PC-3 (cell line): ENCODE measurements at regions not wholly inside any gene's neighbourhood (a gene's known extent, or its start where the extent isn't known, plus 50 kb on each side); places are given as distances from the start of the nearest gene placed in this dataset.
A peak's percentile ranks its signal among the peaks of the same experiment; 100 is the strongest.

Source experiments
- ATAC-seq: fragments of 200-7000 bp; cut with Tn5 transposase; 2 replicates; pipeline ENCODE4 v1.9.1; 2020; ENCODE audit warnings: mild to moderate bottlenecking, moderate library complexity
- BruUV-seq: library from RNA; stranded (reverse); fragments of 400-500 nt; replicated peaks from 2 replicates; lab custom pipeline; 2021; lab: Mats Ljungman, UMichigan
- CTCF ChIA-PET: fragments of 300-600 bp; sonication (Branson Sonifier 250); formaldehyde crosslinking; loops from one replicate; lab custom pipeline; 2022; ENCODE audit warnings: antibody characterized with exemption; lab: Charles Lee
- POLR2A ChIA-PET: fragments of 300-600 bp; sonication (Branson Sonifier 250); formaldehyde crosslinking; loops from one replicate; lab custom pipeline; 2022; ENCODE audit warnings: antibody characterized with exemption; ENCODE audit not compliant: unreplicated experiment; lab: Charles Lee
- DNase-seq: peaks from one replicate; pipeline ENCODE4 v3.0.0-alpha.2; 2015
- H2AFZ ChIP-seq: fragments of 300-600 bp; sonication (generic); 2 replicates; pipeline ENCODE4 v1.6.0; 2016; ENCODE audit warnings: antibody characterized with exemption, low read length
- H3F3A ChIP-seq: fragments of 300-600 bp; sonication (generic); one replicate; pipeline ENCODE4 v1.6.0; 2017; ENCODE audit warnings: antibody characterized with exemption, low read length, control low read depth, mild to moderate bottlenecking; ENCODE audit not compliant: unreplicated experiment
- H3K27ac ChIP-seq: fragments of 300-600 bp; sonication (generic); 2 replicates; pipeline ENCODE4 v1.5.1; 2016; ENCODE audit warnings: mild to moderate bottlenecking, low read length
- H3K27me3 ChIP-seq: fragments of 300-600 bp; sonication (generic); 2 replicates; pipeline ENCODE4 v1.6.1; 2016; ENCODE audit warnings: low read length, mixed read lengths
- H3K36me3 ChIP-seq: fragments of 300-600 bp; sonication (generic); 2 replicates; pipeline ENCODE4 v1.6.1; 2016; ENCODE audit warnings: low read depth, mixed run types, low read length, mixed read lengths
- H3K4me1 ChIP-seq: fragments of 300-600 bp; sonication (generic); 2 replicates; pipeline ENCODE4 v1.5.1; 2016; ENCODE audit warnings: low read length; ENCODE audit not compliant: insufficient read depth
- H3K4me2 ChIP-seq: fragments of 300-600 bp; sonication (generic); 2 replicates; pipeline ENCODE4 v1.6.0; 2016; ENCODE audit warnings: low read length
- H3K4me3 ChIP-seq: fragments of 300-600 bp; sonication (generic); 2 replicates; pipeline ENCODE4 v1.5.1; 2016; ENCODE audit warnings: mild to moderate bottlenecking, low read length, mixed read lengths
- H3K79me2 ChIP-seq: fragments of 300-600 bp; sonication (generic); 2 replicates; pipeline ENCODE4 v1.6.1; 2017; ENCODE audit warnings: low read length, mixed read lengths
- H3K9ac ChIP-seq: fragments of 300-600 bp; sonication (generic); 2 replicates; pipeline ENCODE4 v1.6.0; 2016; ENCODE audit warnings: mild to moderate bottlenecking, low read length
- H3K9me2 ChIP-seq: fragments of 300-600 bp; sonication (generic); replicated peaks from 2 replicates; pipeline ENCODE4 v1.6.1; 2016; ENCODE audit warnings: mixed run types, low read length, mixed read lengths
- H3K9me3 ChIP-seq: fragments of 300-600 bp; sonication (generic); 2 replicates; pipeline ENCODE4 v1.6.1; 2016; ENCODE audit warnings: low read length, mixed read lengths
- H4K20me1 ChIP-seq: fragments of 300-600 bp; sonication (generic); 2 replicates; pipeline ENCODE4 v1.6.1; 2016; ENCODE audit warnings: low read length, mixed read lengths
- CTCF ChIP-seq: fragments of 300-600 bp; sonication (generic); conservative IDR thresholded peaks from 2 replicates; pipeline ENCODE4 v1.5.1; 2017; ENCODE audit warnings: antibody characterized with exemption, low read depth, mild to moderate bottlenecking, low read length
- EZH2 ChIP-seq: fragments of 300-600 bp; sonication (generic); IDR thresholded peaks from one replicate; pipeline ENCODE4 v1.6.1; 2017; ENCODE audit warnings: antibody characterized with exemption, mild to moderate bottlenecking, low read length; ENCODE audit not compliant: unreplicated experiment
- EZH2phosphoT487 ChIP-seq: fragments of 300-600 bp; sonication (generic); IDR thresholded peaks from 2 replicates; pipeline ENCODE4 v1.6.1; 2018; ENCODE audit warnings: mild to moderate bottlenecking, antibody characterized with exemption, low read length, borderline replicate concordance
- intact Hi-C: fragments of 100-400 bp; cut with micrococcal nuclease; formaldehyde crosslinking; loops from 2 replicates; pipeline ENCODE4 v1.9.0; 2023

- H3K36me3 ChIP-seq, result no peaks in the 10 kb centered on the region
- no peaks in the 10 kb centered on the region for H3K79me2 ChIP-seq
- H3K9ac ChIP-seq, result no peak overlapping the region
- H3K4me1 ChIP-seq, result no peaks in the 10 kb centered on the region
- H3K27ac ChIP-seq, result no peak overlapping the region
- no peaks in the 10 kb centered on the region for H3K9me3 ChIP-seq
- no peaks in the 10 kb centered on the region for H3K27me3 ChIP-seq
- CTCF ChIA-PET, result interaction anchor here (1.3 kb wide), 1 partner anchor 115 kb away, joined by 4 read pairs; no protein-coding TSS in a partner anchor
- H2AFZ ChIP-seq, result no peak overlapping the region
- H3F3A ChIP-seq, result no peaks in the 10 kb centered on the region
- DNase-seq (no peak), ATAC-seq (no peak)
- POLR2A ChIA-PET, result no interaction called here
- no peaks in the 10 kb centered on the region for H3K9me2 ChIP-seq
- no TSS peak for BruUV-seq
- intact Hi-C loops, result loop anchor here (5.0 kb wide), 1 partner anchor 1332 kb away; no protein-coding TSS in a partner anchor
- H3K4me3 ChIP-seq, result no peak overlapping the region
- H4K20me1 ChIP-seq, result no peaks in the 10 kb centered on the region
- no peak for TF ChIP-seq EZH2
- H3K4me2 ChIP-seq, result no peak overlapping the region
These were observed 203.0 kb downstream of the CDC5L start for GRCh38 chr6:44590471-44590870.

GRCh38 chr6:44593539-44593944 lies 206.0 kb downstream of the CDC5L start:
- H3K4me1 ChIP-seq, result no peaks in the 10 kb centered on the region
- H3K9ac ChIP-seq, result no peak overlapping the region
- TF ChIP-seq CTCF (peak; percentile 86), EZH2phosphoT487 (no peak), EZH2 (no peak)
- no peaks in the 10 kb centered on the region for H4K20me1 ChIP-seq
- H3K4me3 ChIP-seq, result no peak overlapping the region
- BruUV-seq, result no TSS peak
- H3K79me2 ChIP-seq, result no peaks in the 10 kb centered on the region
- H3K27ac ChIP-seq, result no peak overlapping the region
- DNase-seq, result peak; percentile 74
- H3K27me3 ChIP-seq, result peaks cover 3% of the 10 kb centered on the region; the same call in 1 of the 2 replicates
- ChIA-PET POLR2A (interaction anchor here (0.6 kb wide), 2 partner anchors 14 to 141 kb away, joined by 3 to 4 read pairs; no protein-coding TSS in a partner anchor), CTCF (interaction anchor here (1.1 kb wide), 1 partner anchor 118 kb away, joined by 3 read pairs; no protein-coding TSS in a partner anchor)
- intact Hi-C loops, result loop anchor here (1.0 to 5.0 kb wide), 2 partner anchors 118 to 1329 kb away; no protein-coding TSS in a partner anchor
- H2AFZ ChIP-seq, result no peak overlapping the region
- ATAC-seq, result peak; percentile 51
- no peaks in the 10 kb centered on the region for H3F3A ChIP-seq
- H3K9me2 ChIP-seq, result no peaks in the 10 kb centered on the region
- H3K4me2 ChIP-seq, result no peak overlapping the region
- H3K36me3 ChIP-seq, result no peaks in the 10 kb centered on the region
- no peaks in the 10 kb centered on the region for H3K9me3 ChIP-seq

- H3K79me2 ChIP-seq, result no peaks in the 10 kb centered on the region
- no peaks in the 10 kb centered on the region for H3F3A ChIP-seq
- H3K4me2 ChIP-seq, result no peak overlapping the region
- CTCF ChIA-PET, result no interaction called here
- H3K9me2 ChIP-seq, result no peaks in the 10 kb centered on the region
- H3K27ac ChIP-seq, result no peak overlapping the region
- H2AFZ ChIP-seq, result no peak overlapping the region
- H3K36me3 ChIP-seq, result no peaks in the 10 kb centered on the region
- DNase-seq (no peak), ATAC-seq (no peak)
- no peaks in the 10 kb centered on the region for H3K4me1 ChIP-seq
- H3K9me3 ChIP-seq, result no peaks in the 10 kb centered on the region
- no peak overlapping the region for H3K4me3 ChIP-seq
- H4K20me1 ChIP-seq, result no peaks in the 10 kb centered on the region
- POLR2A ChIA-PET, result no interaction called here
- TF ChIP-seq CTCF (no peak), EZH2 (no peak), EZH2phosphoT487 (no peak)
- H3K27me3 ChIP-seq, result peaks cover 3% of the 10 kb centered on the region; the same call in 1 of the 2 replicates
- no peak overlapping the region for H3K9ac ChIP-seq
- BruUV-seq, result no TSS peak
- intact Hi-C loops, result loop anchor here (5.0 kb wide), 1 partner anchor 1328 kb away; no protein-coding TSS in a partner anchor
These were observed 207.0 kb downstream of the CDC5L start for GRCh38 chr6:44594481-44594880.
